PFSK-1 (cell line): ENCODE measurements at regions not wholly inside any gene's neighbourhood (a gene's known extent, or its start where the extent isn't known, plus 50 kb on each side); places are given as distances from the start of the nearest gene placed in this dataset.

ENCODE experiments used
- FOXP2 ChIP-seq: optimal IDR thresholded peaks from 2 replicates; pipeline ENCODE3; 2011; ENCODE audit warnings: borderline replicate concordance, control low read depth, inconsistent platforms; ENCODE audit not compliant: insufficient read depth; ENCODE audit errors: extremely low read length, extremely low read depth
- POLR2AphosphoS5 ChIP-seq: IDR thresholded peaks from 2 replicates; pipeline ENCODE4 v1.6.1; 2012; ENCODE audit warnings: low read depth, mild to moderate bottlenecking, control low read depth, low read length, moderate library complexity
- SIN3A ChIP-seq: IDR thresholded peaks from 2 replicates; pipeline ENCODE4 v1.6.1; 2012; ENCODE audit warnings: mild to moderate bottlenecking, low read length, moderate library complexity, borderline replicate concordance; ENCODE audit not compliant: insufficient read depth

- TF ChIP-seq POLR2AphosphoS5 (no peak), FOXP2 (no peak), SIN3A (no peak)
Observed at GRCh38 chrX:7307720-7308119, 159.8 kb upstream of the PUDP start.
